Trophoblast cell (in vitro differentiated cells and primary cell): ENCODE measurements at regions not wholly inside any gene's neighbourhood (a gene's known extent, or its start where the extent isn't known, plus 50 kb on each side); places are given as distances from the start of the nearest gene placed in this dataset.
"Not testable (repeated sequence)": the region's sequence is repeated elsewhere in the genome, so short reads cannot be mapped to it uniquely, and the experiment has no call there.

ENCODE experiments used
- DNase-seq, 2 donors: peaks; one replicate each; pipeline ENCODE4 v3.0.0-alpha.2; 2016
- H2AFZ ChIP-seq: 2 replicates; pipeline ENCODE4 v1.6.1; 2013; ENCODE audit warnings: low read length, moderate library complexity, mild to moderate bottlenecking; ENCODE audit not compliant: insufficient read depth, poor library complexity
- H2AK5ac ChIP-seq: 2 replicates; pipeline ENCODE4 v1.6.1; 2013; ENCODE audit warnings: mild to moderate bottlenecking, low read length
- H2BK120ac ChIP-seq: 2 replicates; pipeline ENCODE4 v1.6.1; 2013; ENCODE audit warnings: low read length, mild to moderate bottlenecking, moderate library complexity; ENCODE audit not compliant: insufficient read depth, poor library complexity
- H2BK12ac ChIP-seq: 2 replicates; pipeline ENCODE4 v1.6.1; 2013; ENCODE audit warnings: mild to moderate bottlenecking, low read length, moderate library complexity
- H2BK5ac ChIP-seq: 2 replicates; pipeline ENCODE4 v1.6.1; 2013; ENCODE audit warnings: low read length, low read depth, moderate library complexity, mild to moderate bottlenecking; ENCODE audit not compliant: poor library complexity
- H3K14ac ChIP-seq: 2 replicates; pipeline ENCODE4 v1.6.1; 2013; ENCODE audit warnings: mild to moderate bottlenecking, low read length
- H3K18ac ChIP-seq: 2 replicates; pipeline ENCODE4 v1.6.1; 2013; ENCODE audit warnings: mild to moderate bottlenecking, low read length
- H3K23ac ChIP-seq: 2 replicates; pipeline ENCODE4 v1.6.1; 2013; ENCODE audit warnings: low read length
- H3K27ac ChIP-seq: 2 replicates; pipeline ENCODE4 v1.5.1; 2013; ENCODE audit warnings: low read depth, mild to moderate bottlenecking, inconsistent platforms, low read length, moderate library complexity
- H3K27me3 ChIP-seq: 2 replicates; pipeline ENCODE4 v1.6.1; 2013; ENCODE audit warnings: inconsistent platforms, mild to moderate bottlenecking, low read length, moderate library complexity; ENCODE audit not compliant: insufficient read depth
- H3K36me3 ChIP-seq, 2 experiments: 1 replicate in 1 of 2; 2 replicates in 1 of 2; pipeline ENCODE4 v1.6.1; 2013; ENCODE audit warnings: low read length in 2 of 2, mild to moderate bottlenecking in 2 of 2, moderate library complexity in 1 of 2; ENCODE audit not compliant: insufficient read depth in 2 of 2, control insufficient read depth in 1 of 2
- H3K4ac ChIP-seq: 2 replicates; pipeline ENCODE4 v1.6.1; 2013; ENCODE audit warnings: low read depth, mild to moderate bottlenecking, low read length, moderate library complexity
- H3K4me1 ChIP-seq, 2 experiments: 1 replicate in 1 of 2; 2 replicates in 1 of 2; pipeline ENCODE4 v1.6.1; 2013; ENCODE audit warnings: low read length in 2 of 2, mild to moderate bottlenecking in 2 of 2, moderate library complexity in 1 of 2; ENCODE audit not compliant: insufficient read depth in 2 of 2, control insufficient read depth in 1 of 2
- H3K4me2 ChIP-seq: 2 replicates; pipeline ENCODE4 v1.6.1; 2013; ENCODE audit warnings: inconsistent platforms, mild to moderate bottlenecking, low read length, moderate library complexity
- H3K4me3 ChIP-seq: 2 replicates; pipeline ENCODE4 v1.5.1; 2013; ENCODE audit warnings: mild to moderate bottlenecking, low read depth, low read length, inconsistent platforms
- H3K79me1 ChIP-seq: one replicate; pipeline ENCODE4 v1.6.1; 2013; ENCODE audit warnings: low read length
- H3K79me2 ChIP-seq: 2 replicates; pipeline ENCODE4 v1.6.1; 2013; ENCODE audit warnings: low read length, mild to moderate bottlenecking; ENCODE audit not compliant: control insufficient read depth, insufficient read depth, poor library complexity
- H3K9ac ChIP-seq: 2 replicates; pipeline ENCODE4 v1.6.1; 2013; ENCODE audit warnings: mild to moderate bottlenecking, low read length
- H3K9me3 ChIP-seq: 2 replicates; pipeline ENCODE4 v1.6.1; 2013; ENCODE audit warnings: low read depth, mild to moderate bottlenecking, control low read depth, inconsistent platforms, low read length; ENCODE audit not compliant: insufficient read depth
- H4K12ac ChIP-seq: 2 replicates; pipeline ENCODE4 v1.6.1; 2013; ENCODE audit warnings: low read depth, mild to moderate bottlenecking, low read length, moderate library complexity
- H4K8ac ChIP-seq: 2 replicates; pipeline ENCODE4 v1.6.1; 2013; ENCODE audit warnings: low read depth, mild to moderate bottlenecking, low read length, moderate library complexity
- H4K91ac ChIP-seq: one replicate; pipeline ENCODE4 v1.6.1; 2013; ENCODE audit warnings: low read depth, mild to moderate bottlenecking, low read length, moderate library complexity
- WGBS: extraction: QIAGEN DNeasy Blood & Tissue Kit; methylation state at CpG from one replicate; pipeline ENCODE4 v1.1.7; 2013; ENCODE audit warnings: missing lambda C conversion rate; ENCODE audit not compliant: insufficient read length, insufficient coverage; ENCODE audit errors: extremely low coverage; 5-methylcytosine and 5-hydroxymethylcytosine counted together

- Histone ChIP-seq H3K9ac (no peak overlapping the region), H3K4ac (no peak overlapping the region), H3K36me3 (no peaks in the 10 kb centered on the region), H3K79me2 (no peaks in the 10 kb centered on the region), H2AK5ac (no peak overlapping the region), H4K91ac (no peak overlapping the region), H2BK5ac (no peak overlapping the region), H2BK12ac (no peak overlapping the region), H3K23ac (no peak overlapping the region), H3K14ac (no peak overlapping the region), H3K79me1 (no peaks in the 10 kb centered on the region), H2AFZ (no peak overlapping the region), H3K4me1 (no peaks in the 10 kb centered on the region), H4K12ac (no peak overlapping the region), H3K27ac (no peak overlapping the region), H3K9me3 (no peaks in the 10 kb centered on the region), H3K4me2 (no peak overlapping the region), H4K8ac (no peak overlapping the region), H3K4me3 (no peak overlapping the region), H2BK120ac (no peak overlapping the region), H3K18ac (no peak overlapping the region), H3K27me3 (no peaks in the 10 kb centered on the region)
- no peak for DNase-seq
- WGBS: no CpG with 5 or more reads among the region's 6 CpGs
Observed at GRCh38 chr6:91895599-91896285, 1308.9 kb upstream of the MAP3K7 start.

- Histone ChIP-seq H2AK5ac (no peak overlapping the region), H3K9me3 (peaks cover 6% of the 10 kb centered on the region), H3K4me3 (no peak overlapping the region), H3K4me1 (no peaks in the 10 kb centered on the region), H3K23ac (no peak overlapping the region), H2BK120ac (no peak overlapping the region), H3K79me1 (no peaks in the 10 kb centered on the region), H2BK5ac (no peak overlapping the region), H3K27ac (no peak overlapping the region), H4K91ac (no peak overlapping the region), H3K36me3 (no peaks in the 10 kb centered on the region), H3K79me2 (no peaks in the 10 kb centered on the region), H3K4me2 (no peak overlapping the region), H4K8ac (no peak overlapping the region), H2AFZ (no peak overlapping the region), H3K14ac (no peak overlapping the region), H3K18ac (no peak overlapping the region), H3K9ac (no peak overlapping the region), H2BK12ac (no peak overlapping the region), H4K12ac (no peak overlapping the region), H3K27me3 (no peaks in the 10 kb centered on the region), H3K4ac (no peak overlapping the region)
- no CpG with 5 or more reads among the region's 2 CpGs for WGBS
- DNase-seq: no peak
Observed at GRCh38 chr6:91886183-91886795, 1299.4 kb upstream of the MAP3K7 start.

DNA sequence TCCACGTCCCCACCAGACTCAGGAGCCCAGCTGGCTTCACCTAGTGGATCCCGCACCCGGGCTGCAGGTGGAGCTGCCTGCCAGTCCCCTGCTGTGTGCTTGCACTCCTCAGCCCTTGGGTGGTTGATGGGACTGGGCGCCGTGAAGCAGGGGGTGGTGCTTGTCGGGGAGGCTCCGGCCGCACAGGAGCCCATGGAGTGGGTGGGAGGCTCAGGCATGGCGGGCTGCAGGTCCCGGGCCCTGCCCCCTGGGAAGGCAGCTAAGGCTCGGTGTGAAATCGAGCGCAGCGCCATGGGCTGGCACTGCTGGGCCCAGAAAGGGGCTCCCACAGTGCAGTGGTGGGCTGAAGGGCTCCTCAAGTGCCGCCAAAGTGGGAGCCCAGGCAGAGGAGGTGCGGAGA, 1294.9 kb upstream of the MAP3K7 start:
- H4K8ac ChIP-seq, H4K91ac ChIP-seq, H2BK5ac ChIP-seq, H3K9me3 ChIP-seq, H2BK12ac ChIP-seq, H3K23ac ChIP-seq, DNase-seq, H3K27ac ChIP-seq, H2AK5ac ChIP-seq, H2BK120ac ChIP-seq, H3K4ac ChIP-seq, H3K14ac ChIP-seq, H3K9ac ChIP-seq, H3K36me3 ChIP-seq, H3K18ac ChIP-seq, H3K79me2 ChIP-seq, H3K27me3 ChIP-seq, H3K4me1 ChIP-seq, H3K4me2 ChIP-seq, H4K12ac ChIP-seq, H3K79me1 ChIP-seq, H3K4me3 ChIP-seq, H2AFZ ChIP-seq: not testable (repeated sequence)
- WGBS: no CpG with 5 or more reads among the region's 16 CpGs

DNA sequence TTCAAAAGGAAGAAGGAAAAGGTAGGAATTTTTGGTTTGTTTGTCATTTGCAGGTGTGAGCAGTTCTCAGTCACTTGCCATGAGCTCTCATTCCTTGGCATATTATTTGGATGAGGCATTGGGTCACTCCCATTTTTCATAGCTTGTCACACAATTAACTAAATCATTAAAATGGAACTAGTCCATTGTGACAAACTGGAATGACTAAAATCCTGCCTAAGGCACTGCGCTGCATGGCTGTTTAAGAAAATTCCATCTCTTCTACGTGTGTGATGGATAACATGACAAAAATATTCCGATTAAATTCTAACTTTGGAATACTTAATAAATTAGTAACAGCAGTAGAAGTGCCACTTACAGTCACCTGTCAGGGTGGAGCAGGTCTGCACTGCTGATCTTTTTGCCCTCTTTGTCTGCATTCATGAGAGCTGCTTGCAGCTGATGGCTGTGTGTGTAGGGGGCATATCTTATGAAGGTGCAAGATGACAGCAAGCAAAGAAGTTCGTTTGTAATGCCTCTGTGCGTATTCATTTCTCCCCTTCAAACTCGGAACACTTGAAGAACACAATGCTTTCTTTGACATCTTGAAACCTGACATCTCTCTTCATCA, 1292.6 kb upstream of the MAP3K7 start:
- no peaks in the 10 kb centered on the region for H3K9me3 ChIP-seq
- H3K4ac ChIP-seq: no peak overlapping the region
- no peaks in the 10 kb centered on the region for H3K4me1 ChIP-seq
- no peak overlapping the region for H4K91ac ChIP-seq
- no peak overlapping the region for H3K4me3 ChIP-seq
- no peak overlapping the region for H3K23ac ChIP-seq
- peak; percentile 45 to 80 for DNase-seq
- no peak overlapping the region for H2AK5ac ChIP-seq
- H3K27ac ChIP-seq: no peak overlapping the region
- H3K4me2 ChIP-seq: no peak overlapping the region
- H2BK12ac ChIP-seq: no peak overlapping the region
- WGBS: no CpG with 5 or more reads among the region's 6 CpGs
- H4K8ac ChIP-seq: no peak overlapping the region
- H3K18ac ChIP-seq: no peak overlapping the region
- H3K36me3 ChIP-seq: no peaks in the 10 kb centered on the region
- no peak overlapping the region for H2BK5ac ChIP-seq
- no peak overlapping the region for H2AFZ ChIP-seq
- H3K79me1 ChIP-seq: no peaks in the 10 kb centered on the region
- H3K79me2 ChIP-seq: no peaks in the 10 kb centered on the region
- H4K12ac ChIP-seq: no peak overlapping the region
- H3K14ac ChIP-seq: no peak overlapping the region
- H2BK120ac ChIP-seq: no peak overlapping the region
- H3K27me3 ChIP-seq: no peaks in the 10 kb centered on the region
- H3K9ac ChIP-seq: no peak overlapping the region
